HG02610 (cell line): ENCODE measurements at regions not wholly inside any gene's neighbourhood (a gene's known extent, or its start where the extent isn't known, plus 50 kb on each side); places are given as distances from the start of the nearest gene placed in this dataset.
"Not testable (repeated sequence)": the region's sequence is repeated elsewhere in the genome, so short reads cannot be mapped to it uniquely, and the experiment has no call there.

Experiments
- ATAC-seq: cut with Tn5 transposase; IDR thresholded peaks from one replicate; pipeline ENCODE4 v1.9.1; 2021; ENCODE audit warnings: mild to moderate bottlenecking, moderate library complexity; ENCODE audit not compliant: unreplicated experiment

DNA sequence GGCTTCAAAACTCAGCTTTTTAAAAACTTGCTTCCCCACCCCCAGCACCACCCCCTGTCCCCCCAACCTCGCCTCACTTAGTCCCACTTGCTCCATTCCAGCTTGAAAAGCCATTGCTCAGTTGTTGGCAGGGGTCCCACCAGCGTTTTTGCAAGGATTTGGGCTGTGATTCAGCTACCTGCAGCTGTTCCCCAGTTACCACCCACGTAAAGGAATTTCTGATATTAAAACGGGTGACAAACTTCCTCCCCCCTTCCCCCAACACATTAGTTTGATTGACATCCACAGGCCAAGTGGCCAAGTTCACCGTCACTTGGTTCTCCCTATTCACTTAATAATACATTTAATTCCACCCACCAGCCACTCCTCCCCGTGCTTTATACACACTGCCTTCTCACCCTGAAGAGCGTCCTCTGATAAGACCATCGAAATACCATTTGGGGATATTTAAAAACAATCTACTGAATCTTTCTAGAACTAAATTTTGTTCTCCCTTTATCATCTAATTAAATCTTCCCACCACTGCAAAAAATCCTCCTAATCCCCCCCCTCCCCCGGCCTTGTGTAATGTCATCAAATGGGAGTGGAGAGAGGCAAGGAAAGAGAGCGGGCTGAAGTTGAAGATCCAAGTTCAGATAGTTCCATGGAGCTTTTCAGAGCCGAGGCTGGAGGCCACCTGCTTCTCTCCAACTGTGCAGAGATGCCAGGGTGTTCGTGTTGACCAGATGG, 55.1 kb downstream of the SOX9 start:
- no peak for ATAC-seq

DNA sequence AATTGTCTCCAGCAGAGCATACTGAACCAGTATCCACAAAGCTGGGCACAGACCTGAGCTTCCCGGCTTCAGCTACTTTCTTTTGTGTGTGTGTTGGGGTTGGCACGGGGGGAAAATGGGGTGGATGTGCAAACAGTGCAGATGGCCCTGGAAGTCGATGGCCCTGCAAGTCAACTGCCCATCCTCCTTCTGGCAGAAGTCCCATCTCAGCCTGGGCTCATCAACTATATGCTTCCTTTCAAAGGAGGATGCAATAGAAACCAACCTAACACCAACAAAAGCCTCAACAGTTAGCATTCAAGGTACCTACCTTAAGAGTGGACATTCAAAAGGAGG, 55.7 kb downstream of the SOX9 start:
- ATAC-seq, result no peak

DNA sequence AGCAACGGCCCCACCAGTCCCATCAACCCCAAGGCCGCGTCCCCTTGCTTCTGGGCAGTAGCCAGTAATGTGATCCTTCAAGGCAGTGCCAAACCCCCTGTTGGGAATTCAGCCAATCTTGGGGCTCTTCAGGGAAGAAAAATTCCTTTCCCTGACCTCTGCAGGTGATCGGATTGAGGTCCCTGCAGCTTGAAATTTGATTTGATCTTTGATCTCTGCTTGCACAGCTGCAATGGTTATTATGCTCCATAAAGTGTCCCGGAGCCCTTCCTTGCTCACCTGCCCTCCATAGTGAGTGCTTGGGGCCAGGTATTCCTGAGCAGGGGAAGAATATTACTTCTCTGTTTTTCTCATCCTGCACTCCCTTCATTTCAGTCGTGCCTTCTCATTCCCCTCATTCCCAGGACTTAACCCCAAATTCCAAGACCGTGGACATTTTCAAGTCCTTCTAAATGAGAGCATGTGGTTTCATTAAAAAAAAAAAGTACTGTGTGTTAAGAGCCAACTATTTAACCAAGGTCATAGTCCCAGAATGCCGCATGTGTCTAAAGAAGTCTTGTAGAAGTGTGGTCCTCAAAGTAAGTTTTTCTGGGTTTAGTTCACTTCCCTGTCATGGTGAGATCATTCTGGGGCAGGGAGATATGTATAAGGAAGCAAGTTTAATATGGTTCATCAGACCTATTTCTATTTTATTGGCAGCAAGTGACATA, 56.3 kb downstream of the SOX9 start:
- no peak for ATAC-seq

DNA sequence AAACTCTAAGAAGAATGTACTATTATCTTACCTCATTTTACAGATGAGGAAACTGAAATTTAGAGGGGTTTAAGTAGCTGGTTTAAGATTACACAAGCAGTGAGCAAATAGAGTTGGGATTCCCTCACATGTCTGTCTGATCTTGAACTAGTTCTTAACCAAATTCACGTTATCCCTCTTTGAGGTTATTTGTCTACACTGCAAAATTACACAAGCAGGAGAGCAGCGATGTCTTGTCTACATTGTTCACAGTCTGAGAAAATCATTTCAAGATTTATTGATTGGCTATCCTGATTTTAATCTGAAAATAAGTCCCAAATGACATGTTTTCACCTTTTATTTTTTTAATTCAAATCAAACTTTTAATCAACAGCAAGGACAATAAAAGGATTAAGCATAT, 56.9 kb downstream of the SOX9 start:
- ATAC-seq, result no peak

DNA sequence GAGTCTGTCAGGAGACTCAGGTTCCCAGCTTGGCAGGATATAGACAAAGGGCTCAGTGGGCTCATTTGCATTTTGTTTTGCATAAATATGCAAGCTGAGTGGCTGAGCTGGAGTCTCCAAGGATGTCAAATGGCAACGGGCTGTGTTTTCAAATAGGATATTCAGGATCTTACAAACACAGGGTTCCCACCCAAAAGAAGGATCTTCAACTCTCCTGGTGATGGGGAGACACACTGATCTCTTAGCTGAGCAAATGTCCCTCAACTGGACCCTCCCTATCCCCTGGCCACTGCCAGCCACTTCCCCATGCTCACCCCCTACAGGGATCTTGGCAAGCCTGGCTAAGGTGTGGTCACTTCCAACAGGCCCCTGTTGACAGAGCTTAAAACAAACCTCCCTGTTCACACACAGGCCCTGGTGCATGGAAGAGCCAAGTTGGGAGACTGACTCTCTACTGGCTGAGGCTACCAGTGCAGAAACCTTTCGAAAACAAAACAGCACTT, 61.6 kb downstream of the SOX9 start:
- ATAC-seq, result no peak

DNA sequence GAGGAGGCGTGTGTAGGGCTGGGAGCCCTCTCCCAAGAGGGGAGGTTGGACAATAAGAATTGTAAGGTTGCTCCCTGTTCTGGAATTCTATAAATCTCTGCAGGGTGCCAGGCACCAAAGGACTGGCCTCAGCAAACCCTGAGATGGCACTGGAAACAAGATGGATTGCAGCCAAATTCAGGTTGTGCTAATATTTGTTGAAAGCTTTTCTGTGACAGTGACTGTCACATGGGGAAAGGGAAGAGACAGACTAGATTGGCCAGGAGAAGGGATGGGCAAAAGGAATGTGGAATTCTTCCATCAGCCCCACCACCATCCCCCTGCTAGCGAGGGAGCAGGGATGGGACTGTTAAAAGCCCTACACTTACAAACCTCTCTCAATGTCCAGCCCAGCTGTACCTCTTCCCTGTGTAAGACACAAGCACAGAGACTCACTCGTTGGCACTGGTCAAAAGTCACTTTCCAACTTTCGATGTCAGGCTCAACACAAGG, 62.4 kb downstream of the SOX9 start:
- ATAC-seq, result no peak

DNA sequence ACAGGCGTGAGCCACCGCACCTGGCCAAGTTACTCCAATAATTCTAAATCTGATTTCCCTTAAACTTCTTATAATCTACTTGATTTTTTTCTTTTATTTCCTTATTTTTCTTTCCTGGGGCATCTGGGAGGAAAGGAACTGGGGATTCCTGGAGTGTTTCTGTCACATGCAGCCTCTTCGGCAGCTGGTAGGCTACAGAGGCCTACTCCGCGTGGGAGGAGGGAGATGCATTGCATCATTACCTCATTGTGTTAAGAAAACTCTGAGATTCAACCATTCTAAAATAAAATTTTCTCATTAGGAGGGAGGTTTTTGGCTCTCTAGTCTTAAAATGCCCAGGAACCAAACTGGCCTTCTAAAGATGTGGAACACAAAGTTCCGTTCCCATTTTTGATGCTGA, 64.0 kb downstream of the SOX9 start:
- ATAC-seq, result no peak

DNA sequence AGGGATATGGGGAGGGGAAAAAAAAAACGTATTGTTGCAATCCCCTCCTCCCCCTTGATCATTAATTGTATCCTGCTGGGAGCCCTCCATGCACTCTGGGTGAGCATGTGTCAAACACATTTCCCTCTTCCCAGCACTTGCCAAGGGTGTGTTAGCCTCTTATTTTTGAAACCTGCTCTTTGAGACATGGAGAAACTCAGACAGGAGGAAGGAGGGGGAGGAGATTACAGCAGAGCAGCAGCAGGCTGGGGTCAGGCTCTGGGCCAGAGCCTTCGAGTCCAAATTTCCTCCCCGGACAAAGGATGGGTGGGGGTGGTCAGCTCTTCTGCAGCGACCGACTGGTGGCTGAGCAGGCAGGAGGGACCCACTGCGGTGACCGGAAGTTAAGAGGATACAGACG, 64.7 kb downstream of the SOX9 start:
- ATAC-seq, result no peak

DNA sequence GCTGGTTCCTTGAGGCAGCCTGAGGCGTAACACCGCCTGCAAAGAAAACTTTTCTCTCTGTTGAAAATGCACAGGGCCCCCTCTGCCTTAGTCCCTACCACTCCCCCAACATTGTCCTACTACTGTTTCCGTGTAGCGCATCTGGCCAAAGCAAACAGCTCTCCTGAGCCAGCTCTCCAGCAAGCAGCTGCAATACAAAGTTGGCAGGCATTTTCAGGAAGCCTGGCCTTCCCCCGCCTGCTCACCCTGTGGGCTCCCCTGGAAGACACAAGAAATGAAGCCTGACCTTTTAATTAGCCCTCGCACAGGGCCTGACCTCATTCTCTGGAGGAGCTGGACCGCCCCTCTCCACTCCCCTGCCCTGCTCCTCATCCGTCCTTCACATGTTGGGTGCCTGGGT, 66.7 kb downstream of the SOX9 start:
- no peak for ATAC-seq

DNA sequence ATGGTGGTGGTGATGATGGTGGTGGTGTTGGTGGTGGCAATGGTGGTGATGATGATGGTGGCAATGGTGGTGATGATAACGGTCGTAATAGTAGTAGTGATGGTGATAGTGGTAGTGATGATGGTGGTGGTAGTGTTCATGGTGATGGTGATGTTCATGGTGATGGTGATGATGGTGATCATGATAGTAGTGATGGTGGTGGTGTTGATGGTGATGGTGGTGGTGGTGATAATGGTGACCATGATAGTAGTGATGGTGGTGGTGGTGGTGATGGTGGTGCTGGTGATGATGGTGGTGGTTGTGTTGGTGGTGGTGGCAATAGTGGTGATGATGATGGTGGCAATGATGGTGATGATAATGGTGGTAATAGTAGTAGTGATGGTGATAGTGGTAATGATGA, 68.0 kb downstream of the SOX9 start:
- no peak for ATAC-seq

DNA sequence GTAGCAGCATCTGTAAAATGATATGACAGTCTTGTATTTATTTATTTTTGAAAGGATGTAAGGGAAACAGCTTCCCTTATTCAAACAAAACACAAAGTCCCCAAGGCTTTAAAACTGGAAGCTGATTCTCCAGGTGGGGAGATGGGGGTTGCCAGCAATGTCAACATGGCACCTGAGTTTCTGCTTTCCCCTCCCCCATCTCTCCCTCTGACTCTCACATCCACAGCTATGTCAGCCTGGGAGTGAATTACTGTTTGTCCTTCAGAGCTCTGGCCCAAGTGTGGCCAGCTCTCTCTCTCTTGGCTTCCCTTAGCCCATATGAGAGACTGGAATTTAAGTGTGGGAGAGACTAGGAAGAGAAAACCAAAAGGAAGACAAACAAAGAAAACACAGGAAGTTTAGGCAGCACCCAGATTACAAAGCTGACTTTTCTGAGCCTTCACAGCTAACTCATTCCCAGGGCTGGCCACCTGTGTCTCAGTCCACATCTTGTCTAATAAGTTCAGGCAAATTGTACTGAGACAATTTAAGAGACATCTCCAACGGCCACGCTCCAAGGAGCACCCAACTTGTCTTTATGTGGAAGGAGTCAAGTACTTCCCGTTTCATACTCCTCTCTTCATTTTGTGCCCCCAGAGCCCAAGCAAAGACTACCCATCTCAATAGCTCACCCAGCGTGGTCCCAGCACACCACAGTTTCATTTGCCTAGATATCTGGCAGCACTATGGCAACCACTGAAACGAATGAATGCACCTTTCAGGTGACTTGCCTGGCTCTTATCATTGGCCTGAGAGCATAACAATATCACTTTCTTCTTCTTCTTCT, 69.2 kb downstream of the SOX9 start:
- ATAC-seq, result no peak

DNA sequence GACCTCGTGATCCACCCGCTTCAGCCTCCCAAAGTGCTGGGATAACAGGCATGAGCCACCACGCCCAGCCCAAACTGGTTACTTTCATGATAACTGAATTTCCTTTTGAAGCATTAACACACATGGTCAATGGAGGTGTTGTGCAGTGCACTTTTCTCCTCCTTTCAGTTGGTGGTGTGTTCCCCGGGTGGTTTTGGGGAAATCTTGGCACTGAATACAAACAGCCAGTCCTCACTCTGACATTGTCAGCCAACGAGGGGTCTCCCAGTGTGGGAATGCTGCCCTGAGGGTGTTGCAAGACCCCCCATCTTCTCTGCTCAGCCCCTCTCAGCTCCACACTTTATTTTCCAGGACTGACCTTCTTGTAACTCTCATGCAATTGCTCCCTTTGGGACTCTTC, 70.5 kb downstream of the SOX9 start:
- no peak for ATAC-seq

DNA sequence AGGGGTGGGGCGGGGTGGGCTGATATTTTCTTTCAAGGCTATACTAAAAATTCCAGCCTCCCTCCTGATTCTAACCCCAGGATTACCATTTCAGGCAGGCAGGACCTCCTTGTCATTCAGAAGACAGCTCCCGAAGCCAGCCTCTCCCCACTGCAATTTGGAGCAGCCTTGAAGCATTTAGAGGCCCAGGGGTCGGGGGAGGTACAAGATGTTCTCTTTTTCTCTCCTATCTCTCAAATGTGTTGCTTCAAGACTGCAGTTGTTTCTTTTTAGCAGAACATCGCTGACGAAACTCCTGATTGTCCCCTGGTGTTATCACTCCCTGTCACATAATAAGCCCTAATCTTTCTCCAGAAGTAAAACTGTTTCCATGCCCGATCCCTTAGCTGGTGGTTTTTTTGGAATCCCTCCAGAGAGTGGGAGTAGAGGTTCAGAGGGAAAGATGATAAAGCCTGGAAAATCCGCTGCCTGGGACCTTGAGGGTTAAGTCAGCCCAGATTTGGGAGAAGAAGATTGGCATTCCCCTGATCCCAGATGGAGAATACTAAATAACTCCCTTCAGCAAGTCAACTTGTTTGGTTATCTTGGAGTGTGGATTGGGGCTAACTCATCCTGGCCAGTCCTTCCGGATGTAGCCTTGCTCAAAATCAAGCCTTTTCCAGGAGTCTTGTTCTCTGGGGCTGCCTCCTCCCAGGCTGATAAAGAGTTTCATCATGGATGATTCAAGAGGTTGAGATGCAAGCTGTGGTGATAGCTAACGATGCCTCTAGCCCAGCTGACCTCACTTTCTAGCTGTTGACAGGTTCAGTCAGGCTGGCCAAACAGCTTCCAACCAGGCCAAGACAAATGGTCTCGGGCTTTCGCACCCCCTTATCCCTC, 71.3 kb downstream of the SOX9 start:
- ATAC-seq, result no peak

DNA sequence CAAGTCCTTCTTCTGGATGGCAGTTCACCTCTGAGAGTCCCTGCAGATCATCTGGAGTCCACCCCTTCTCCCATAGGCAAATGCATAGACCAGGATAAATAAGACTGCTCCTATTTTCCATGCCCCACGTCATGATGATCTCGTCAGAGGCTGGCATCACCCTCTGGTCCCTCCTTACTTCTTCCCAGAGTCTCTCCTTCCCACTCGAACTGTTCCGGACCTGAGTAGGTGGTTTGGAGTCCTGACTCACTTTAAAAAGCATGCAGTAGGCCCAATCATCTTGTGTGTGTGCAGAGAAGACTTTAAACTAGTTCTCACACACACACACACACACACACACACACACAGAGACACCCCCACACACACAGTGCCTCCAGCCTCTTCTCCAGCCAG, 72.0 kb downstream of the SOX9 start:
- ATAC-seq, result no peak

DNA sequence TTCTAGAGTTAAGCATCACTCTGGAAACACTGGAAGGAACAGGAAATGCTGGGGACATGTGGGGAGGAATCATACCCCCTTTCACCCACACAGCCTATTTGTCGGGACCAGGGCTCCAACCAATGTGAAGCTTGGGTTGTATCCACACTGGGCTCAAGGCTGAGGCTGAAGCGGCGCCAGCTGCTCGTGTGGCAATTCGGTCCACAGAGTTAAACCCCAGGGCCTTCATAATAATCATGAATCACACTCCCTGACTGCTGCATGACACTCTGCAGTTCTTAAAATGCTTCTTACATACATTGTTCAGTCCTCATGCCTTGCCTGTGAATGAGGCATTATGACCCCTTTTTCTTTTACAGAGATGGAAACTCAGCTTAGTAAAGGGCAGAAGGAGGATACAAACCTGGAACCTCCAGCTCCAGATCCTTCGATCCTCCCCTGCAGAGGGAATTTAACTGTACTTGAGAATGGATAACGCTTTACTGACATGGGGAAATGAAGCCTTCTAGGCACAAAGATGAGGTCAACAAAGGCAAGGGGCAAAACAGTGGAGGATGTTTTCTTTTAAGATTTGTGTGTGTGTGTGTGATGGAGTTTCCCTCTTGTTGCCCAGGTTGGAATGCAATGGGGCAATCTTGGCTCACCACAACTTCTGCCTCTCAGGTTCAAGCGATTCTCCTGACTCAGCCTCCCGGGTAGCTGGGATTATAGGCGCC, 72.7 kb downstream of the SOX9 start:
- no peak for ATAC-seq

DNA sequence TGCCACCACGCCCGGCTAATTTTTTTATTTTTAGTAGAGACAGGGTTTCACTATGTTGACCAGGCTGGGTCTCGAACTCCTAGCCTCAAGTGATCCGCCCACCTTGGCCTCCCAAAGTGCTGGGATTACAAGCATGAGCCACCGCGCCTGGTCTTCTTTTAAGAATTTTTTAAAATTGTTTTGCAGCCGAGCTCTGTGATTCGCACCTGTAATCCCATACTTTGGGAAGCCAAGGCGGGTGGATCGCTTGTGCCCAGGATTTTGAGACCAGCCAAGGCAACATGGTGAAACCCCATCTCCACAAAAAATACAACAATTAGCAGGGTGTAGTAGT, 73.3 kb downstream of the SOX9 start:
- not testable (repeated sequence) for ATAC-seq

DNA sequence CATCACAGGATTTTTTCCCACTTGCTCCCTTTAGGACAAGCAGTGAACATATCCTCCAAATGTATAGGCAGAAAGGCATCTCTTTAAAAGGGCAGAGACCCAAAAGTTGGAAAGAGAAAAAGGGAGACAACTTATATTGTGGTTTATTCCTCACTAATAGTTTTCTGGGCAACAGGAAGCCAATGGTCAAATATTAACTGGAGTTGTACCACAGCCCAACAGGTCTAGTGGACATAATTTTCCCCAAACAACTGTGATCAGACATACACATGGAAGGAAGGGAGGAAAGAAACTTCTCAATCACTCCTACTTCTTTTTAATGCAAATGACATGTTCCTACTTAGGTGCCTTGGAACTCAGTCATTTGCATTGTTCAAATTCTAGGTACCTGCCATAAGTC, 78.4 kb downstream of the SOX9 start:
- ATAC-seq, result no peak

DNA sequence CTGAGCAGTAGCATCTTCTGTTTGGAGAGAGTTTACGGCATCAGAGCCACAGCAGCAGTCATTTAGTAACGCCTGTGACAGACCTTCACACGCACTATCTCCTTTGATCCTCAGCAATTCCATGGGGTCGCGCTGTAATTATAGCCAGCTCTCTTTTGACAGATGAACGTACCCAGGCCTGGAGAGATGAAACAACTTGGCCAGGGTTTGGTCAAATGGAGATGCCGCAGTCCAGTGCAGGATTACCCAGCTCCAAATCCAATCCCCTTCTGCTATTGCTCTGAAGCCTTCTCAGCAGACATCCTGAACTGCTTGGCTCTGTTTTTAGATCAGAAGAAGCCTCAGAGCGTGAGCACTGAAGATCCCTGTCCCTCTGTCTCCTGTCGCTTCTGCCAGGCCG, 83.9 kb downstream of the SOX9 start:
- ATAC-seq, result no peak

DNA sequence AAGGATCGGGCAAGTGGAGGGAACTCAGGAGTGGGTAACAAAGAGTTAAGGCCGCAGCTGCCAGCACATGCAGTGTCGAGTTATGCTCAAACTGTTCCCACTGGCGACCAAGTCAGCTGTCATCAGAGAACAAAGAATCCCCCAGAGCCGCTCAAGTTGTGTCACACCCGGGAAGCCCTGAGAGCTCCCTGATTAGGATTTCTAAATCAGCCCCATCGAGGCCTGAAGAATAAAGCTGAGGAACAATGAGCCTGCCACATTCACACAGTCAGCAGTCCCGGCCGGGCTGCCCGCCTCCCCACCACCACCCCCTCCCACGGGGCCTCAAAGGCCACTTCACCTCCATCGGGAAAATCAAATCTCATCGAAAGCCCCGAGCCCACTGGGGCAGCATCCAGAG, 84.5 kb downstream of the SOX9 start:
- ATAC-seq, result no peak

DNA sequence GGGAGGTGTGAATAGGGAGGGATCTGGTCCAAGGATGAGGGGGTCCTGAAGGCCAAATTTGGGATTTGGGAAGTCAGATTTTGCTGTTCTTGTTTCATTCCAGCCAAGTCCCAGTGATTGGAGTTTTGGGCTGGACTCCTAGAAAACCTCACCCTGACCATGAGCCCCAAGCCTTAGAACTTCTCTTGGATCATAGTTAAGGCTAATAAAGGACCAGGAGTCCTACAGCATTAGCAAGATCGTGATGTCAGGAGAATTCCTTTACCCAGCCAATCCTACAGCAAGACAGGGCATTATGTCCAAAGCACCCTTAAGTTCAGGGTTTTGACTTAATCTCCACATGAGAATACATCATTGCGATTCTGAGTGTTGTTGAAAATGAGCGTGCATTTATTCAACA, 85.0 kb downstream of the SOX9 start:
- ATAC-seq, result no peak
